GM23338 (cell line): ENCODE measurements at regions not wholly inside any gene's neighbourhood (a gene's known extent, or its start where the extent isn't known, plus 50 kb on each side); places are given as distances from the start of the nearest gene placed in this dataset.

ENCODE experiments used
- ATAC-seq: fragments of 200-7000 bp; cut with Tn5 transposase; 3 replicates; pipeline ENCODE4 v1.9.1; 2020
- DNase-seq: peaks from one replicate; pipeline ENCODE4 v3.0.0-alpha.2; 2015; ENCODE audit warnings: low spot score
- H2AFZ ChIP-seq: fragments of 200-600 bp; sonication (generic); 2 replicates; pipeline ENCODE4 v1.8.0; 2016; ENCODE audit warnings: antibody characterized with exemption, mild to moderate bottlenecking, moderate library complexity
- H3F3A ChIP-seq: fragments of 200-600 bp; sonication (generic); replicated peaks from 2 replicates; pipeline ENCODE4 v1.8.0; 2017; ENCODE audit warnings: antibody characterized with exemption, mixed run types, low read depth
- H3K27ac ChIP-seq: fragments of 200-600 bp; sonication (generic); 2 replicates; pipeline ENCODE4 v1.6.1; 2016; ENCODE audit warnings: low read depth
- H3K27me3 ChIP-seq: fragments of 200-600 bp; sonication (generic); 2 replicates; pipeline ENCODE4 v1.8.0; 2016; ENCODE audit warnings: mild to moderate bottlenecking, mixed run types, moderate library complexity; ENCODE audit not compliant: insufficient read depth
- H3K36me3 ChIP-seq: fragments of 200-600 bp; sonication (generic); 2 replicates; pipeline ENCODE4 v1.8.0; 2016; ENCODE audit warnings: mild to moderate bottlenecking; ENCODE audit not compliant: insufficient read depth
- H3K4me1 ChIP-seq: fragments of 200-600 bp; sonication (generic); 2 replicates; pipeline ENCODE4 v1.8.0; 2016; ENCODE audit warnings: mild to moderate bottlenecking, moderate library complexity; ENCODE audit not compliant: insufficient read depth
- H3K4me2 ChIP-seq: fragments of 200-600 bp; sonication (generic); 2 replicates; pipeline ENCODE4 v1.7.1; 2017; ENCODE audit warnings: mixed run types
- H3K4me3 ChIP-seq: fragments of 200-600 bp; sonication (generic); 2 replicates; pipeline ENCODE4 v1.6.1; 2016; ENCODE audit warnings: mixed run types
- H3K79me2 ChIP-seq: fragments of 200-600 bp; sonication (generic); replicated peaks from 2 replicates; pipeline ENCODE4 v1.8.0; 2017; ENCODE audit warnings: mild to moderate bottlenecking; ENCODE audit not compliant: insufficient read depth
- H3K9me2 ChIP-seq: fragments of 200-600 bp; sonication (generic); 2 replicates; pipeline ENCODE4 v1.8.0; 2017; ENCODE audit not compliant: insufficient read depth
- H4K20me1 ChIP-seq: fragments of 200-600 bp; sonication (generic); replicated peaks from 2 replicates; pipeline ENCODE4 v1.8.0; 2017; ENCODE audit warnings: mild to moderate bottlenecking; ENCODE audit not compliant: insufficient read depth
- H3K27ac Mint-ChIP-seq: 2 replicates; pipeline ENCODE4 v1.8.0; 2020; ENCODE audit warnings: inconsistent platforms, mild to moderate bottlenecking, moderate library complexity, mixed read lengths
- H3K27me3 Mint-ChIP-seq: 3 replicates; pipeline ENCODE4 v1.8.0; 2022; ENCODE audit warnings: low read depth, mild to moderate bottlenecking, moderate library complexity, mixed read lengths, inconsistent platforms; ENCODE audit not compliant: insufficient read depth, poor library complexity
- H3K36me3 Mint-ChIP-seq: 3 replicates; pipeline ENCODE4 v1.8.0; 2021; ENCODE audit warnings: low read depth, mild to moderate bottlenecking, inconsistent platforms, moderate library complexity, mixed read lengths
- H3K4me1 Mint-ChIP-seq: 3 replicates; pipeline ENCODE4 v1.8.0; 2020; ENCODE audit warnings: mild to moderate bottlenecking, inconsistent platforms, mixed read lengths
- H3K4me3 Mint-ChIP-seq: 3 replicates; pipeline ENCODE4 v1.8.0; 2021; ENCODE audit warnings: moderate library complexity, mild to moderate bottlenecking, inconsistent platforms, mixed read lengths
- H3K9me3 Mint-ChIP-seq: 3 replicates; pipeline ENCODE4 v1.8.0; 2020; ENCODE audit warnings: moderate library complexity, mild to moderate bottlenecking, inconsistent platforms, mixed read lengths
- EZH2phosphoT487 ChIP-seq: fragments of 200-600 bp; sonication (generic); IDR thresholded peaks from one replicate; pipeline ENCODE4 v1.8.1; 2018; ENCODE audit warnings: antibody characterized with exemption; ENCODE audit not compliant: unreplicated experiment
- NANOG ChIP-seq: IDR thresholded peaks from 2 replicates; pipeline ENCODE4 v1.6.1; 2016; ENCODE audit warnings: antibody characterized with exemption, borderline replicate concordance
- POLR2AphosphoS5 ChIP-seq: IDR thresholded peaks from 2 replicates; pipeline ENCODE4 v1.6.1; 2016; ENCODE audit warnings: antibody characterized with exemption, low read depth
- STAT1 ChIP-seq: IDR thresholded peaks from one replicate; pipeline ENCODE4 v1.6.1; 2016; ENCODE audit warnings: antibody characterized with exemption; ENCODE audit not compliant: unreplicated experiment
- ZNF114 ChIP-seq: fragments of 250-450 bp; sonication (Bioruptor Pico); IDR thresholded peaks from 2 replicates; pipeline ENCODE4 v1.5.0; 2020; ENCODE audit warnings: mild to moderate bottlenecking, moderate library complexity
- TF ChIP-seq, protein P1 (sequence below), 2 experiments: fragments of 200-600 bp in 1 of 2; sonication (generic) in 1 of 2; conservative IDR thresholded peaks; 2 replicates each; pipeline versions ENCODE4 v1.5.1 to v1.6.1; 2016 to 2017; ENCODE audit warnings: antibody characterized with exemption in 2 of 2, low read depth in 2 of 2, mild to moderate bottlenecking in 2 of 2, moderate library complexity in 1 of 2
- TF ChIP-seq, protein P2 (sequence below): IDR thresholded peaks from one replicate; pipeline ENCODE4 v1.6.1; 2018; ENCODE audit warnings: antibody characterized with exemption; ENCODE audit not compliant: unreplicated experiment

GRCh38 chr4:124964251-124964650 is 251.7 kb upstream of the ANKRD50 start (continued):
- TF ChIP-seq, protein P1, sequence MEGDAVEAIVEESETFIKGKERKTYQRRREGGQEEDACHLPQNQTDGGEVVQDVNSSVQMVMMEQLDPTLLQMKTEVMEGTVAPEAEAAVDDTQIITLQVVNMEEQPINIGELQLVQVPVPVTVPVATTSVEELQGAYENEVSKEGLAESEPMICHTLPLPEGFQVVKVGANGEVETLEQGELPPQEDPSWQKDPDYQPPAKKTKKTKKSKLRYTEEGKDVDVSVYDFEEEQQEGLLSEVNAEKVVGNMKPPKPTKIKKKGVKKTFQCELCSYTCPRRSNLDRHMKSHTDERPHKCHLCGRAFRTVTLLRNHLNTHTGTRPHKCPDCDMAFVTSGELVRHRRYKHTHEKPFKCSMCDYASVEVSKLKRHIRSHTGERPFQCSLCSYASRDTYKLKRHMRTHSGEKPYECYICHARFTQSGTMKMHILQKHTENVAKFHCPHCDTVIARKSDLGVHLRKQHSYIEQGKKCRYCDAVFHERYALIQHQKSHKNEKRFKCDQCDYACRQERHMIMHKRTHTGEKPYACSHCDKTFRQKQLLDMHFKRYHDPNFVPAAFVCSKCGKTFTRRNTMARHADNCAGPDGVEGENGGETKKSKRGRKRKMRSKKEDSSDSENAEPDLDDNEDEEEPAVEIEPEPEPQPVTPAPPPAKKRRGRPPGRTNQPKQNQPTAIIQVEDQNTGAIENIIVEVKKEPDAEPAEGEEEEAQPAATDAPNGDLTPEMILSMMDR (conservative IDR thresholded peaks at IDR 0.05; ENCODE audit: low read depth in 2 of 2), result no peak
- TF ChIP-seq, protein P2, sequence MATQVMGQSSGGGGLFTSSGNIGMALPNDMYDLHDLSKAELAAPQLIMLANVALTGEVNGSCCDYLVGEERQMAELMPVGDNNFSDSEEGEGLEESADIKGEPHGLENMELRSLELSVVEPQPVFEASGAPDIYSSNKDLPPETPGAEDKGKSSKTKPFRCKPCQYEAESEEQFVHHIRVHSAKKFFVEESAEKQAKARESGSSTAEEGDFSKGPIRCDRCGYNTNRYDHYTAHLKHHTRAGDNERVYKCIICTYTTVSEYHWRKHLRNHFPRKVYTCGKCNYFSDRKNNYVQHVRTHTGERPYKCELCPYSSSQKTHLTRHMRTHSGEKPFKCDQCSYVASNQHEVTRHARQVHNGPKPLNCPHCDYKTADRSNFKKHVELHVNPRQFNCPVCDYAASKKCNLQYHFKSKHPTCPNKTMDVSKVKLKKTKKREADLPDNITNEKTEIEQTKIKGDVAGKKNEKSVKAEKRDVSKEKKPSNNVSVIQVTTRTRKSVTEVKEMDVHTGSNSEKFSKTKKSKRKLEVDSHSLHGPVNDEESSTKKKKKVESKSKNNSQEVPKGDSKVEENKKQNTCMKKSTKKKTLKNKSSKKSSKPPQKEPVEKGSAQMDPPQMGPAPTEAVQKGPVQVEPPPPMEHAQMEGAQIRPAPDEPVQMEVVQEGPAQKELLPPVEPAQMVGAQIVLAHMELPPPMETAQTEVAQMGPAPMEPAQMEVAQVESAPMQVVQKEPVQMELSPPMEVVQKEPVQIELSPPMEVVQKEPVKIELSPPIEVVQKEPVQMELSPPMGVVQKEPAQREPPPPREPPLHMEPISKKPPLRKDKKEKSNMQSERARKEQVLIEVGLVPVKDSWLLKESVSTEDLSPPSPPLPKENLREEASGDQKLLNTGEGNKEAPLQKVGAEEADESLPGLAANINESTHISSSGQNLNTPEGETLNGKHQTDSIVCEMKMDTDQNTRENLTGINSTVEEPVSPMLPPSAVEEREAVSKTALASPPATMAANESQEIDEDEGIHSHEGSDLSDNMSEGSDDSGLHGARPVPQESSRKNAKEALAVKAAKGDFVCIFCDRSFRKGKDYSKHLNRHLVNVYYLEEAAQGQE, result no peak
- no peak for TF ChIP-seq NANOG
- TF ChIP-seq EZH2phosphoT487, result no peak
- no peak for TF ChIP-seq POLR2AphosphoS5

- no peak overlapping the region for H3K4me2 ChIP-seq
- no peaks in the 10 kb centered on the region for H3K9me2 ChIP-seq
- no peaks in the 10 kb centered on the region for H3K27me3 ChIP-seq
- H4K20me1 ChIP-seq, result no peaks in the 10 kb centered on the region
- H3K9me3 Mint-ChIP-seq, result peaks cover 30% of the 10 kb centered on the region
- peaks cover 28% of the 10 kb centered on the region for H3K36me3 Mint-ChIP-seq
- TF ChIP-seq, protein P1 (conservative IDR thresholded peaks at IDR 0.05; ENCODE audit: low read depth in 2 of 2), result no peak
- no peak for TF ChIP-seq STAT1
- no peak for TF ChIP-seq POLR2AphosphoS5
- TF ChIP-seq, protein P2, result no peak
- no peak for TF ChIP-seq ZNF114 (CRISPR knock-in tag)
- H3K4me1 ChIP-seq, result peaks cover 9% of the 10 kb centered on the region
- no peak overlapping the region for H3K4me3 Mint-ChIP-seq
- DNase-seq, result no peak
- no peak overlapping the region for H2AFZ ChIP-seq
- no peak for ATAC-seq
- H3K36me3 ChIP-seq, result peaks cover 9% of the 10 kb centered on the region; the same call in 1 of the 2 replicates
- H3K27ac Mint-ChIP-seq, result no peak overlapping the region
- H3K79me2 ChIP-seq, result no peaks in the 10 kb centered on the region
- H3K4me1 Mint-ChIP-seq, result peaks cover 5% of the 10 kb centered on the region; the same call in 2 of the 3 replicates
- H3F3A ChIP-seq, result no peaks in the 10 kb centered on the region
- no peak overlapping the region for H3K4me3 ChIP-seq
- no peaks in the 10 kb centered on the region for H3K27me3 Mint-ChIP-seq
- H3K27ac ChIP-seq, result no peak overlapping the region
These were observed 248.7 kb upstream of the ANKRD50 start for GRCh38 chr4:124961138-124961750.
